ENCODE measurements at regions not wholly inside any gene's neighbourhood (a gene's known extent, or its start where the extent isn't known, plus 50 kb on each side); places are given as distances from the start of the nearest gene placed in this dataset.

DNA sequence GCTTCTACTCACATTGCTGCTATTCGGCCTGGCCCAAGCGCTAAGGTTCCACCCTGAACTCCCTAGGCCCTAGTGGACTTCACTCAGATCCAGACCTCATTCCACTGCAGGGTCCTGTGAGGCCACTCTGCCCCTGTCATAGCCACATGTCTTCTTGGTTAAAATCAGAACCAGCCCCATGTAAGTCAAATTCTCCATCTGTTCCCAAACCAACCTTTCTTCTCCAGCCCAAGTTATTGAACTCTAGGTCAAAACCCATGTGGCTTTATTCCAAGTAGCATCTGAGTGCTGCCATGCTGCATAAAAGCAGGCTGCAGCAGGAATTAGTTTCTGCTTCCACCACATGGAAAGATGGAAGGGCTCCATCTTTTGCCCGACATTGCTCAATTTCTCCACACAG, 281.2 kb downstream of the SNX13 start:
- DNase-seq = no peak

DNA sequence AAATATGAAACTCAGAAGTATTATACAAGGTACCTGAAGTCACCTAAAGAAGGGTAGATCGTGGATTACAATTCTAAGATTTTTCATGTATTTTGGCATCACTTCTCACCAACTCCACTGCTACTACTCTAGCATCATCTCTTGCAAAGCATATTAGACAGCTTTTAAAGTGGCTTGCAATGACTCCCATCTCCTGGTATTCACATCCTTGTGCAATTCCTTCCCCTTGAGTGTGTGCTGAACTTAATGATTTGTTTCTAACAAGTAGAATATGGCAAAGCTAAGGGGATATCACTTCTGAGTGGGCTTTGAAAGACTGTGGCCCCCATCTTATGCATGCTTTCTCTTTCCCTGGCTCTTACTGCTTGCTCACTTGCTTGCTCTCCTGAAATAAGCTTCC, 280.2 kb downstream of the SNX13 start:
- no peak for DNase-seq

GRCh38 chr7:17661982-17662585, 278.2 kb downstream of the SNX13 start:
- no peak for DNase-seq

GRCh38 chr7:17663061-17663675, 277.1 kb downstream of the SNX13 start:
- DNase-seq = no peak

DNA sequence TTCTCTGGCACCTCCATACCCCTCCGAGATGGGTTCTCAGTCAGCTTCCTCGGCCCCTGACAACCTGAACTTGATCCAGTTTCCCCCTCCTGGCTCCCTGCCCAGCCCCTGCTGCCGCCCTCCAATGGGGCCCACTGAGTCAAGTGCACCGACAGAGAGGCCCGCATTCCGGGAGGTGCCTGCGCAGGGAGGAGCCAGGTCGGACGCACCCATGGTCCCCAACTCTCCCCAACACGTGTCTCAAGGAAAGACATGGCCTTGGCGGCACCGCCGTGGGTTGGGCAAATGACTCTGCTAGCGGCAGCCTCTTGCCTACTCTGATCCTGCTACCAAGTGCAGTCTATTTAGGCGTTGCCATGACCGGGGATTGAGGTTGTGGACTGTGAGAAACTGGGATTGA, 275.3 kb downstream of the SNX13 start:
- DNase-seq = no peak

GRCh38 chr7:17668122-17668521, 272.2 kb downstream of the SNX13 start:
- DNase-seq = no peak

DNA sequence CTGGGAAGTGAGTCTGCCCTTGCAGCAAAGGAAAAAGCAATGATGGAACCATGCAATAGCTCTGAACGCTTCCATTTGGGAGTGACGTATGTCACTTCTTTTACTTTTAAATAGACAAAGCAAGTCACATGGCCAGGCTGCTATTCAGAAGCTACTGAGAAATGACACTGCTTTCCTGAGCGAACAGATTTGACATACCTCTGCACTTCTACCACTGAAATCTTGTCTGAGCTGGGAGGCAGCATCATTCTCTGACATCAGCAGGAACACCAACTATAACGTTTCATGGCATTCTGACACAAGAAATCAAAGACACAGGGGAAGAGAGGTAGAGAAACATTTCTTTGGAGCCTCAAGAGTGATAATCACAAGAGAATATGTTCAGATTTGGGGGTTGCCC, 271.1 kb downstream of the SNX13 start:
- DNase-seq = no peak

GRCh38 chr7:17671956-17672355, 268.3 kb downstream of the SNX13 start:
- DNase-seq = no peak

GRCh38 chr7:17672783-17673182, 267.5 kb downstream of the SNX13 start:
- no peak for DNase-seq

DNA sequence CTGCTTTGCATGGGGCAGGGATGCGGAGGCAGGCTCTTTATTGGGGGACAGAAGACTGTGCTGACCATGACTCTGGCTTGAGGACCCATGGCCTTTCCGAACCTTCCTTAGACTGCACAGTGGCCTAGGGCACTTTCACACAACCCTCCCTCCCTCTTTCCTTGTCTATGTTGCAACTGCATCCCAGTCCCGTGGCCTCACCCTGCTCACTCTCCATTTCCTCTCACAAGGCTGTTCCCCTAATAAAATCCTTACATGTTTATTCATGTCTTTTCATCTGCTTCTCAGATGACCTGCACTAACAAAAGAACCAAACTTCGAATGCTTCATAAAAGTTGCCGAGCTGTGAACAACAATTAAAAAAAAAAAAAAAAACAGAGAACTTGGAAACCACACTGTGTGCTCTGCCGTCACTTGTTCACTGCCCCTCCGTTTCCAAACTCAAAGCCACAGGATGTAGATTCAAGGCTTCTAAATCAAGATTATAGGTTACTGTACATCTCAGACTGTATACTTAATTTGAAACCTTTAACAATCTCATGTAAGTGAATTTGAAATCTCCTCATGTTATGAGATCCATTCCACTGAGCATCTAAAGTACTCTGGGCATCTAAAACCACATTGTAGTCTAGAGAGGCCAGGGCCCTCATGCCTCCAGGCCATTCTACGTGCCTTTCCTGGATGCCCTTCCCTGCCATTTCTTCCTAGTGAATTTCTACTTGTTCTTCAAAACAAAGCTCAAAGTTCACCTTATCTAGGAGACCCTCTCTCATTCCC, 265.9 kb downstream of the SNX13 start:
- no peak for DNase-seq

DNA sequence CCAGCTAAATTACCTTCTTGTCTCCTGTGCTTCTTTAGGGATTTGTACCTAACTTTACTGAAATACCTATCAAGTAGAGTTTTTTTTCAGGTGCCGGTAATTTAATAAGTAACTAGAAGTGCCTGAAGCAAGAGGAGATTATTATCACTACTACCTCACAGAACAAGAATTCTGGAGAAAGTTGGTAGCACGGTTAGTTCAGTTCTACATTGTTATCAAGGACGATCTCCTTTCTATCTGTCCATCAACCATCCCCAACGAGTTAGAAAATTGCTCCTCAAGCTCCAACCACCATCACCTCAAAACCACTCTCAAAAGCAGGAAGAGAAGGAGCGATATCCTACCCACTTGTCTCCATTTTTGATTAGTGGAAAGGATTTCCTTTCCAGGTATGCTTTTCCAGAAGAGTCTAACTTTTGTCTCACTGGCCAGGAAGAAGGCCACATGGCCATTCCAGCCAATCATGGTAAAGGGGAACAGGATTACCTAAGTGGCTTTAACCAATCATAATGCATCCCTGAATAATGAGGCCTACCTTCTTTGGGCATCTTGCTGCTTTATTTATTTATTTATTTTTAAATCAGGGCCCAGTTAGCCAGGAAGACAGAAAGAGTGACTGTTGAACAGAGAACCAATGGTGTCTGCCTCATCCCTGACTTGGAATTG, 265.2 kb downstream of the SNX13 start:
- no peak for DNase-seq

DNA sequence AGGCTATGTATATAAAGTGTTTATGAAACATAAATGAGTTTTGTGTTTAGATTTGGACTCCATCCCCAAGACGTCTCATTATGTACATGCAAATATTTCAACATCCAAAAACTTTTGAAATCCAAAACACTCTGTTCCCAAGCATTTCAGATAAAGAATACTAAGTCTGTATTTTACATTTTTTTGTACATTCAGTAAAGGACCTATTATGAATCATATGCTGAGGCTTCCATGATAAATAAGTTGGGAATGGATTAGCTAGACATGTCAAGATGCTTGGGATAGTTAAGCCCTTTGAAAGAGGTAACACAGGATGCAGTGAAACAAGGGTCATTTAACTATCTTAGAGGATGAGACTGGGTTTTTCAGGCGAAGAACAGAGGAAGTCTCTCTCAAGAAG, 262.9 kb downstream of the SNX13 start:
- DNase-seq = no peak

DNA sequence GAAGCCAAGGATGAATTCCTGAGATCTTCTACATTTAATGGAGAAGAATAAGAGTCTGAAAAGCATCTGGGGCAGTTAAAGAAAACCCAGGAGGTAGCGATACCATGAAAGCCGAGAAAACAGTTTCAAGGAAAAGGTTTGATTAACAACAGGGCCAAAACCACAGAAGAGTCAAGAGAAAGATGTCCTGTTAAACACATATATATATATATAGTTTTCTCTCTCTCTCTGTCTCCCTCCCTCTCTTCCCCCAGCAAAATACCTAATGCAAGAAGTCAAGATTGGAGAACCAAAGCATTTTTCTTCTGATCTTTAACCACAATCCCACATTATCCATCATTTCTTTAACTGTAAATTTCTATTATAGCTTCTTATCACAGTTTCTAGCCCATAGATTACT, 261.4 kb downstream of the SNX13 start:
- DNase-seq = no peak

- no peak for DNase-seq
Measured at GRCh38 chr7:17679458-17679857, 260.8 kb downstream of the SNX13 start.

- DNase-seq = no peak
Measured at GRCh38 chr7:17680026-17680425, 260.3 kb downstream of the SNX13 start.

GRCh38 chr7:17680943-17681351, 259.3 kb downstream of the SNX13 start:
- peak; percentile 21 for DNase-seq

DNA sequence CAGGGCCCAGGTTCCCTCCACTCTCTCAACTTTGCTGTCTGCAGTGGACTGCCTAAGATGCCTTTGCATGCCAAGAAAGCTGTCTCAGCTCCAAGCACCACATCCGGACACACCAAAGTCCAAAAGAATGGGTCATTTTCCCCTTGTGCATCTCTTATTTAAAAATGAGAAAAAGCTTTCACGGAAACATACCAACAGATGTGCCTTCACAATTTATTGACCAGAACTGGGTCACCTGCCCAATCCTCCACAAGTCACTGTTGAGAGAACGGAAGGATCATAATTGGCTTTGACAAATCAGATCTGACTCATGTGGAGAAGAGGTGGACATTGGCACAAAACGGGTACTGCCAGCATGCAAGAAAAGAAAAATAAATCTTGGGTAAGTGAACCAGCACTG, 258.3 kb downstream of the SNX13 start:
- DNase-seq = no peak

DNA sequence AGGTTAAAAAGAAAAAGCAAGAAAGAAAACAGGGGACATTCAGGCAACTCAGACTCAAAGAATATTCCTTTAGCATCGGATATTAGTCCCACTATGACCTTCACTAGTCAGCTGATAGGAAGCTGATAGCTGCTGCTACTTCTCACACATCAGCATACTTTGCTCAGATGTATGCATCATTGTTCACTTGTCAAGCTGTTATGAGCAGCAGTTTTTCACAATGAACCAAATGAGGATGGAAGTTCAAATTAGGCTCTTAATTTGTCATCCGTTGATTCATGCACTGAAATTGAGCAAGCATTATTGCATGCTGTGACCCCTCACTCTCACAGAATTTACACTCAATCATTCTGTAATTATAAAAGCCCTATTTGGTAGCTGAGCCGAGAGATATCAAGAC, 257.7 kb downstream of the SNX13 start:
- DNase-seq = no peak

DNA sequence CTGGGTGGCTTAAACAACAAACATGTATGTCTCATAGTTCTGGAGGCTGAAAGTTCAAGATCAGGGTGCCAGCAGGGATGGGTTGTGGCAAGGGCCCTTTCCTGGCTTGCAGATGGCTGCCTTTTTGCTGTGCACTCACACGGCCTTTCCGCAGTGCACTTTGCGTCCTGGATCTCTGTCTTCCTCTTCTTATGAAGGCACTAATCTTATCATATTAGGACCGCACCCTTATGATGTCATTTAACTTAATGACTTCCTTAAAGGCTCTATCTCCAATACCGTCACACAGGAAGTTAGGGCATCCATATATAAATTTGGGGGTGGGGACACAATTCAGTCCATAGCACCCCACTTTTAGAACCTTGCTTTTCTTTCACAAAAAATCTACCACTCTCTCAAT, 255.2 kb downstream of the SNX13 start:
- DNase-seq = no peak

GRCh38 chr7:17687361-17687760, 252.9 kb downstream of the SNX13 start:
- DNase-seq = no peak

- DNase-seq = no peak
Measured at GRCh38 chr7:17689361-17689902, 250.9 kb downstream of the SNX13 start.

DNA sequence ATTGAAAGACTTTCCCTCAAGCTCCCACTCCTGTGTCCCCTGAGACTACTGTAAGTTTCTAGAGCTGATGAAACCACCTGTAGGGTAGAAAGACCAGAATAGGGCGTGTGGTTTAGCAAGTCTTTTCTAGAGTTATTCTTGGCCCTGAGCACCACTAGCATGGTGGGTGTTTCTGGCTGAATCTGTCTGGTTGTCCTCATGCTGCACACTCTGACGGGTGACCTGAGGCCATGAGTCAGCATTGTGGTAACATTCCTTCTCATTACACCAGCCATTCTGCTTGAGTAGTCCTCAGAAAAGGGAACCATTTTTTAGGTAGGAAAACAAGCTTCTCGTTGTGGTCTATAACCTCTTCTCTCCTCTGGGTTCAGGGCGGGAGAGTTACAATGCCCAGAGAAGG, 250.3 kb downstream of the SNX13 start:
- DNase-seq = no peak

- no peak for DNase-seq
Measured at GRCh38 chr7:17696422-17696821, 243.9 kb downstream of the SNX13 start.
